HCT116 (cell line): ENCODE measurements at regions not wholly inside any gene's neighbourhood (a gene's known extent, or its start where the extent isn't known, plus 50 kb on each side); places are given as distances from the start of the nearest gene placed in this dataset.

ENCODE experiments used
- ATAC-seq: fragments of 200-7000 bp; cut with Tn5 transposase; 2 replicates; pipeline ENCODE4 v1.9.1; 2020; ENCODE audit warnings: mild to moderate bottlenecking, moderate library complexity
- BruUV-seq: library from RNA; stranded (reverse); fragments of 400-500 nt; replicated peaks from 2 replicates; lab custom pipeline; 2021; lab: Mats Ljungman, UMichigan
- CTCF ChIA-PET: fragments of 300-600 bp; sonication (Branson Sonifier 250); formaldehyde crosslinking; loops from one replicate; lab custom pipeline; 2021; ENCODE audit warnings: antibody characterized with exemption; lab: Charles Lee
- POLR2A ChIA-PET: fragments of 300-600, 350-600 bp; sonication (Branson Sonifier 250); formaldehyde crosslinking; loops from one replicate; lab custom pipeline; 2021; ENCODE audit warnings: antibody characterized with exemption; lab: Charles Lee
- RAD21 ChIA-PET, 2 experiments: fragments of 300-600 bp; sonication (Branson Sonifier 250); formaldehyde crosslinking; loops; one replicate each; lab custom pipeline; 2023; ENCODE audit warnings: low total read pairs in 2 of 2; ENCODE audit not compliant: uncharacterized antibody in 2 of 2, unreplicated experiment in 2 of 2, low non-redundant PET in 1 of 2; lab: Charles Lee
- DNase-seq: peaks from one replicate; pipeline ENCODE4 v3.0.0-alpha.2; 2010; ENCODE audit warnings: low read depth, low spot score
- H2AFZ ChIP-seq: fragments of 200-600 bp; shearing (Covaris generic), sonication (generic); 2 replicates; pipeline ENCODE4 v1.6.1; 2017; ENCODE audit warnings: low read depth, mixed run types, mixed read lengths, antibody characterized with exemption, low read length; ENCODE audit not compliant: poor library complexity, severe bottlenecking
- H3K27ac ChIP-seq: 2 replicates; pipeline ENCODE4 v1.5.1; 2012; ENCODE audit warnings: low read depth, low read length
- H3K27me3 ChIP-seq: fragments of 200-600 bp; sonication (generic); 2 replicates; pipeline ENCODE4 v1.6.1; 2016; ENCODE audit warnings: mixed run types, low read length, mixed read lengths; ENCODE audit not compliant: insufficient read depth
- H3K36me3 ChIP-seq, 2 experiments: fragments of 200-500 bp in 1 of 2; fragments of 200-600 bp in 1 of 2; sonication (Bioruptor generic) in 1 of 2; sonication (generic) in 1 of 2; 2 replicates each; pipeline versions ENCODE4 v1.5.1 to v1.6.1; 2014 to 2016; ENCODE audit warnings: low read length in 2 of 2, inconsistent platforms in 1 of 2, mixed read lengths in 1 of 2, mixed run types in 1 of 2; ENCODE audit not compliant: insufficient read depth in 2 of 2, control insufficient read depth in 1 of 2
- H3K4me1 ChIP-seq, 2 experiments: fragments of 200-600 bp in 1 of 2; sonication (generic) in 1 of 2; 2 replicates each; pipeline versions ENCODE4 v1.5.1 to v1.6.1; 2012 to 2017; ENCODE audit warnings: low read length in 2 of 2, inconsistent platforms in 1 of 2, mild to moderate bottlenecking in 1 of 2, mixed read lengths in 1 of 2, mixed run types in 1 of 2, moderate library complexity in 1 of 2; ENCODE audit not compliant: insufficient read depth in 2 of 2, control insufficient read depth in 1 of 2
- H3K4me2 ChIP-seq: fragments of 200-600 bp; sonication (generic); 2 replicates; pipeline ENCODE4 v1.6.1; 2017; ENCODE audit warnings: mixed run types, low read length, mixed read lengths
- H3K4me3 ChIP-seq, 2 experiments: fragments of 200-600 bp in 1 of 2; sonication (generic) in 1 of 2; replicated peaks in 1 of 2; 2 replicates each; pipeline ENCODE4 v1.5.1; 2011 to 2016; ENCODE audit warnings: low read length in 2 of 2, control low read depth in 1 of 2, low read depth in 1 of 2, mild to moderate bottlenecking in 1 of 2, mixed read lengths in 1 of 2, mixed run types in 1 of 2
- H3K79me2 ChIP-seq: fragments of 200-600 bp; sonication (generic); 2 replicates; pipeline ENCODE4 v1.6.1; 2017; ENCODE audit warnings: mild to moderate bottlenecking, mixed run types, low read length, moderate library complexity, mixed read lengths; ENCODE audit not compliant: insufficient read depth
- H3K9ac ChIP-seq: fragments of 200-600 bp; sonication (generic); 2 replicates; pipeline ENCODE4 v1.6.1; 2016; ENCODE audit warnings: low read length, mixed read lengths
- H3K9me2 ChIP-seq: fragments of 200-600 bp; sonication (generic), shearing (Covaris generic); 2 replicates; pipeline ENCODE4 v1.6.1; 2017; ENCODE audit warnings: mixed run types, mild to moderate bottlenecking, moderate library complexity; ENCODE audit not compliant: insufficient read depth
- H3K9me3 ChIP-seq, 2 experiments: fragments of 200-500 bp in 1 of 2; fragments of 200-600 bp in 1 of 2; sonication (Bioruptor generic) in 1 of 2; sonication (generic) in 1 of 2; 2 replicates each; pipeline ENCODE4 v1.6.1; 2014 to 2017; ENCODE audit warnings: low read length in 2 of 2, mixed read lengths in 2 of 2, inconsistent platforms in 1 of 2, low read depth in 1 of 2, mild to moderate bottlenecking in 1 of 2, mixed run types in 1 of 2, moderate library complexity in 1 of 2; ENCODE audit not compliant: control insufficient read depth in 1 of 2, insufficient read depth in 1 of 2
- H4K20me1 ChIP-seq: fragments of 200-600 bp; sonication (generic), shearing (Covaris generic); 2 replicates; pipeline ENCODE4 v1.6.1; 2017; ENCODE audit warnings: mixed run types, mild to moderate bottlenecking, moderate library complexity; ENCODE audit not compliant: insufficient read depth
- CBX3 ChIP-seq: IDR thresholded peaks from 2 replicates; pipeline ENCODE4 v1.6.1; 2012; ENCODE audit warnings: low read depth
- CEBPB ChIP-seq: IDR thresholded peaks from 2 replicates; pipeline ENCODE4 v1.6.1; 2012; ENCODE audit warnings: low read depth
- EGR1 ChIP-seq: IDR thresholded peaks from 2 replicates; pipeline ENCODE4 v1.6.1; 2012; ENCODE audit warnings: low read depth
- EZH2 ChIP-seq: fragments of 200-600 bp; sonication (generic); IDR thresholded peaks from 2 replicates; pipeline ENCODE4 v1.6.1; 2017; ENCODE audit warnings: antibody characterized with exemption, mixed run types
- EZH2phosphoT487 ChIP-seq: fragments of 200-600 bp; IDR thresholded peaks from 2 replicates; pipeline ENCODE4 v1.6.1; 2018; ENCODE audit warnings: antibody characterized with exemption, borderline replicate concordance
- FOSL1 ChIP-seq: IDR thresholded peaks from 2 replicates; pipeline ENCODE4 v1.6.1; 2012; ENCODE audit warnings: low read depth
- JUND ChIP-seq: IDR thresholded peaks from 2 replicates; pipeline ENCODE4 v1.6.1; 2012
- POLR2A ChIP-seq: IDR thresholded peaks from 2 replicates; pipeline ENCODE4 v1.7.0; 2011; ENCODE audit warnings: borderline replicate concordance; ENCODE audit not compliant: insufficient read depth, insufficient read length; ENCODE audit errors: extremely low read depth
- RAD21 ChIP-seq: IDR thresholded peaks from 2 replicates; pipeline ENCODE4 v1.6.1; 2012; ENCODE audit warnings: low read depth, mild to moderate bottlenecking
- SIN3A ChIP-seq: IDR thresholded peaks from 2 replicates; pipeline ENCODE4 v1.6.1; 2012; ENCODE audit warnings: low read depth
- SP1 ChIP-seq: IDR thresholded peaks from 2 replicates; pipeline ENCODE4 v1.6.1; 2012; ENCODE audit warnings: low read depth
- TCF7L2 ChIP-seq: IDR thresholded peaks from 2 replicates; pipeline ENCODE4 v1.7.0; 2011; ENCODE audit warnings: borderline replicate concordance, inconsistent platforms; ENCODE audit not compliant: insufficient read depth, insufficient read length; ENCODE audit errors: extremely low read depth
- YY1 ChIP-seq: IDR thresholded peaks from 2 replicates; pipeline ENCODE4 v1.6.1; 2011; ENCODE audit warnings: low read length, low read depth, moderate library complexity, mild to moderate bottlenecking; ENCODE audit not compliant: insufficient replicate concordance; ENCODE audit errors: extremely low read depth
- ZFX ChIP-seq: fragments of 450-650 bp; IDR thresholded peaks from 2 replicates; pipeline ENCODE4 v1.6.1; 2017
- ZNF274 ChIP-seq: fragments of 200-500 bp; sonication (Bioruptor generic); IDR thresholded peaks from 2 replicates; pipeline ENCODE4 v1.6.1; 2014; ENCODE audit warnings: mild to moderate bottlenecking, low read depth, low read length, inconsistent platforms
- intact Hi-C: fragments of 100-400 bp; cut with micrococcal nuclease; formaldehyde crosslinking; loops from 2 replicates; pipeline ENCODE4 v1.10.0; 2022
- TF ChIP-seq, protein P1 (sequence below): IDR thresholded peaks from 2 replicates; pipeline ENCODE4 v1.6.1; 2012; ENCODE audit warnings: low read depth
- TF ChIP-seq, protein P2 (sequence below): IDR thresholded peaks from 2 replicates; pipeline ENCODE4 v1.6.1; 2012
- TF ChIP-seq, protein P3 (sequence below): IDR thresholded peaks from 2 replicates; pipeline ENCODE4 v1.6.1; 2012

DNA sequence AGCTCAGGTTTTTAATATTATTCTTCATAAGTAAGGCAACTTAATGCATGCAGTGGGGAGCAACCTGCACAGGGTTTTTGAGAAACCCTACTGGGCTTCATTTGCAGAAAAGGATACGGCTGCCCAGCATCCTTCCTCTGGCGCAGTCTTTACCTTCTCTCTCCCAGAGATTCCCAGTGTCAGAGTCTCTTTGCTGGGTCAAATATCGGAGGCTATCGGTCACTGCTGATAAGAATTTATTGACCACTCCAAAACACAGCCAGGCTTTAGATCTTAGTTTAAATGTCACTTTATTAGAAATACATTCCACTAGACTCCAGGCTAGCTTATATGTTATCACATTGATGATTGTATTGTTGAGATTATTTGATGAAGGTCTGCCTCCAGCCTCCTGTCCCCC, 147.2 kb upstream of the CPSF6 start:
- intact Hi-C loops = no loop called here
- no peak overlapping the region for H2AFZ ChIP-seq
- ChIA-PET RAD21 (no interaction called here), POLR2A (no interaction called here)
- H3K79me2 ChIP-seq = no peaks in the 10 kb centered on the region
- no peaks in the 10 kb centered on the region; the same call in 1 of the 2 replicates for H3K27me3 ChIP-seq
- no peak overlapping the region for H3K4me3 ChIP-seq
- H4K20me1 ChIP-seq = no peaks in the 10 kb centered on the region
- BruUV-seq = no TSS peak
- ATAC-seq (no peak), DNase-seq (no peak)
- no peaks in the 10 kb centered on the region for H3K36me3 ChIP-seq
- H3K4me1 ChIP-seq = no peaks in the 10 kb centered on the region
- no peak overlapping the region for H3K4me2 ChIP-seq
- no peak for TF ChIP-seq CEBPB
- no peak for TF ChIP-seq ZFX
- TF ChIP-seq SIN3A = no peak
- TF ChIP-seq CBX3 = no peak
- no peak for TF ChIP-seq YY1
- no peak for TF ChIP-seq JUND
- TF ChIP-seq, all 23 proteins: peak for 0
- CTCF ChIA-PET = no interaction called here
- H3K9me3 ChIP-seq = no peaks in the 10 kb centered on the region
- no peak overlapping the region for H3K9ac ChIP-seq
- H3K27ac ChIP-seq = no peak overlapping the region
- no peaks in the 10 kb centered on the region for H3K9me2 ChIP-seq

DNA sequence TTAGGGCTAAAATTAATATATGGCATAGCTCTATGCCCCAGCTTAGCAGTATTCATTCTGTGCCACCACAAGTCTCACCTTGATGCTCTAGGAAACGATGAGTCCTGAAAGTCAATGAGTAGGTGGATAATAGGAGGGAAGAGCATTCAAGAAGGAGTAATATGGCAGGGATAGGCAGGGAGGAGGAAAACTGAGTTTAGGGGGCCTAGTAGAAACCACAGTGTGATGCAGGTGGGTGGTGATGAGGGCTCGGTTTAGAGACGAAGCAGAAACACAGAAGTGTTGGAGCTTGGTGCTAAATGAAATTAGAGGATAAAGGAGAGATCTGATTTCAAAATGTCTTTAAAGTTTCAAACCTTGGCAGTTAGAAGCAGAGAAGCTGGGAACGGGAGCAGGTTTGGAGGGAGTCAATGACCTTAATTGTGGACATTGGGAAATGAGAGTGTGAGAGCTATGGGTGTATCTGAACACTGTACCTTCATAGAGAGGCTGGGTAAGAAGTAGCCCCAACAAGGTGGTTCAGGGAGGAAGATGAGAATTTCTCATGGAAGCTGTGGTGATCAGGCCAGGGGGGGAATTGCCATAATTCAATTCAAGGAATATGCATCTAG, 144.7 kb upstream of the CPSF6 start:
- H3K27me3 ChIP-seq = no peaks in the 10 kb centered on the region; the same call in 1 of the 2 replicates
- H2AFZ ChIP-seq = no peak overlapping the region
- DNase-seq (no peak), ATAC-seq (no peak)
- no peaks in the 10 kb centered on the region for H3K79me2 ChIP-seq
- H3K36me3 ChIP-seq = no peaks in the 10 kb centered on the region
- no peak overlapping the region for H3K27ac ChIP-seq
- no peak overlapping the region for H3K9ac ChIP-seq
- H3K4me1 ChIP-seq = no peaks in the 10 kb centered on the region
- no TSS peak for BruUV-seq
- H3K4me3 ChIP-seq = no peak overlapping the region
- POLR2A ChIA-PET = no interaction called here
- CTCF ChIA-PET = no interaction called here
- RAD21 ChIA-PET = no interaction called here
- H4K20me1 ChIP-seq = no peaks in the 10 kb centered on the region
- H3K4me2 ChIP-seq = no peak overlapping the region
- no peaks in the 10 kb centered on the region for H3K9me2 ChIP-seq
- TF ChIP-seq FOSL1 (no peak), EZH2phosphoT487 (no peak), EGR1 (no peak), EZH2 (no peak), POLR2A (no peak), RAD21 (no peak), ZNF274 (no peak), CEBPB (no peak), SIN3A (no peak), TCF7L2 (no peak), YY1 (no peak), ZFX (no peak), SP1 (no peak)
- TF ChIP-seq, protein P1, sequence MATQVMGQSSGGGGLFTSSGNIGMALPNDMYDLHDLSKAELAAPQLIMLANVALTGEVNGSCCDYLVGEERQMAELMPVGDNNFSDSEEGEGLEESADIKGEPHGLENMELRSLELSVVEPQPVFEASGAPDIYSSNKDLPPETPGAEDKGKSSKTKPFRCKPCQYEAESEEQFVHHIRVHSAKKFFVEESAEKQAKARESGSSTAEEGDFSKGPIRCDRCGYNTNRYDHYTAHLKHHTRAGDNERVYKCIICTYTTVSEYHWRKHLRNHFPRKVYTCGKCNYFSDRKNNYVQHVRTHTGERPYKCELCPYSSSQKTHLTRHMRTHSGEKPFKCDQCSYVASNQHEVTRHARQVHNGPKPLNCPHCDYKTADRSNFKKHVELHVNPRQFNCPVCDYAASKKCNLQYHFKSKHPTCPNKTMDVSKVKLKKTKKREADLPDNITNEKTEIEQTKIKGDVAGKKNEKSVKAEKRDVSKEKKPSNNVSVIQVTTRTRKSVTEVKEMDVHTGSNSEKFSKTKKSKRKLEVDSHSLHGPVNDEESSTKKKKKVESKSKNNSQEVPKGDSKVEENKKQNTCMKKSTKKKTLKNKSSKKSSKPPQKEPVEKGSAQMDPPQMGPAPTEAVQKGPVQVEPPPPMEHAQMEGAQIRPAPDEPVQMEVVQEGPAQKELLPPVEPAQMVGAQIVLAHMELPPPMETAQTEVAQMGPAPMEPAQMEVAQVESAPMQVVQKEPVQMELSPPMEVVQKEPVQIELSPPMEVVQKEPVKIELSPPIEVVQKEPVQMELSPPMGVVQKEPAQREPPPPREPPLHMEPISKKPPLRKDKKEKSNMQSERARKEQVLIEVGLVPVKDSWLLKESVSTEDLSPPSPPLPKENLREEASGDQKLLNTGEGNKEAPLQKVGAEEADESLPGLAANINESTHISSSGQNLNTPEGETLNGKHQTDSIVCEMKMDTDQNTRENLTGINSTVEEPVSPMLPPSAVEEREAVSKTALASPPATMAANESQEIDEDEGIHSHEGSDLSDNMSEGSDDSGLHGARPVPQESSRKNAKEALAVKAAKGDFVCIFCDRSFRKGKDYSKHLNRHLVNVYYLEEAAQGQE = no peak
- TF ChIP-seq, protein P2, sequence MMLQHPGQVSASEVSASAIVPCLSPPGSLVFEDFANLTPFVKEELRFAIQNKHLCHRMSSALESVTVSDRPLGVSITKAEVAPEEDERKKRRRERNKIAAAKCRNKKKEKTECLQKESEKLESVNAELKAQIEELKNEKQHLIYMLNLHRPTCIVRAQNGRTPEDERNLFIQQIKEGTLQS = no peak
- TF ChIP-seq, protein P3, sequence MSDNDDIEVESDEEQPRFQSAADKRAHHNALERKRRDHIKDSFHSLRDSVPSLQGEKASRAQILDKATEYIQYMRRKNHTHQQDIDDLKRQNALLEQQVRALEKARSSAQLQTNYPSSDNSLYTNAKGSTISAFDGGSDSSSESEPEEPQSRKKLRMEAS = no peak
- intact Hi-C loops = no loop called here
- no peaks in the 10 kb centered on the region for H3K9me3 ChIP-seq
